Natural killer cell (primary cell): ENCODE measurements at regions not wholly inside any gene's neighbourhood (a gene's known extent, or its start where the extent isn't known, plus 50 kb on each side); places are given as distances from the start of the nearest gene placed in this dataset.

Source experiments
- ATAC-seq, 3 donors: fragments of 150-1000 bp in 2 of 3; fragments of 200-7000 bp in 1 of 3; cut with Tn5 transposase; 1 replicate in 1 of 3; 2 replicates in 2 of 3; pipeline ENCODE4 v1.10.0; 2021; ENCODE audit warnings: mild to moderate bottlenecking in 2 of 3, moderate library complexity in 2 of 3
- DNase-seq, 2 donors: peaks; one replicate each; pipeline versions ENCODE4 v3.0.0 to v3.0.0-alpha.2; 2013 to 2021; ENCODE audit warnings: mixed read lengths in 1 of 2
- H3K27ac ChIP-seq: one replicate; pipeline ENCODE4 v1.5.1; 2013; ENCODE audit warnings: mild to moderate bottlenecking, low read length
- H3K27me3 ChIP-seq: one replicate; pipeline ENCODE4 v1.6.1; 2013; ENCODE audit warnings: low read length; ENCODE audit not compliant: control insufficient read depth, insufficient read depth
- H3K36me3 ChIP-seq: one replicate; pipeline ENCODE4 v1.6.1; 2013; ENCODE audit warnings: low read length; ENCODE audit not compliant: control insufficient read depth, insufficient read depth
- H3K4me1 ChIP-seq: one replicate; pipeline ENCODE4 v1.6.1; 2013; ENCODE audit warnings: low read length; ENCODE audit not compliant: control insufficient read depth, insufficient read depth
- H3K4me3 ChIP-seq: one replicate; pipeline ENCODE4 v1.5.1; 2013; ENCODE audit warnings: low read length
- H3K9me3 ChIP-seq: one replicate; pipeline ENCODE4 v1.6.1; 2013; ENCODE audit warnings: low read length; ENCODE audit not compliant: control insufficient read depth, insufficient read depth
- H3K27ac Mint-ChIP-seq, 2 donors: one replicate each; pipeline ENCODE4 v1.8.0; 2022; ENCODE audit warnings: mild to moderate bottlenecking in 2 of 2, mixed read lengths in 2 of 2, moderate library complexity in 1 of 2
- H3K27me3 Mint-ChIP-seq, 2 donors: one replicate each; pipeline ENCODE4 v1.8.0; 2022; ENCODE audit warnings: low read depth in 2 of 2, mixed read lengths in 2 of 2
- H3K36me3 Mint-ChIP-seq: one replicate; pipeline ENCODE4 v1.8.0; 2022; ENCODE audit warnings: mixed read lengths
- H3K4me1 Mint-ChIP-seq, 2 donors: one replicate each; pipeline ENCODE4 v1.8.0; 2022; ENCODE audit warnings: mixed read lengths in 2 of 2
- H3K4me3 Mint-ChIP-seq: one replicate; pipeline ENCODE4 v1.8.0; 2022; ENCODE audit warnings: mild to moderate bottlenecking, moderate library complexity, mixed read lengths
- H3K9me3 Mint-ChIP-seq, 2 donors: one replicate each; pipeline ENCODE4 v1.8.0; 2022; ENCODE audit warnings: mixed read lengths in 2 of 2
- CTCF ChIP-seq: fragments of 200-600 bp; IDR thresholded peaks from one replicate; pipeline ENCODE4 v1.8.0; 2022; ENCODE audit warnings: antibody characterized with exemption
- WGBS: methylation state at CpG from one replicate; pipeline ENCODE4 v1.1.7; 2013; ENCODE audit warnings: missing lambda C conversion rate; ENCODE audit not compliant: insufficient coverage; 5-methylcytosine and 5-hydroxymethylcytosine counted together
- intact Hi-C: fragments of 100-400 bp; cut with micrococcal nuclease; formaldehyde crosslinking; loops from one replicate; pipeline ENCODE4 v1.14.2; 2022

GRCh38 chr4:111982089-111982488, 163.2 kb upstream of the FAM241A start:
- Histone ChIP-seq H3K4me1 (no peaks in the 10 kb centered on the region), H3K27me3 (no peaks in the 10 kb centered on the region), H3K36me3 (no peaks in the 10 kb centered on the region), H3K4me3 (no peak overlapping the region), H3K9me3 (peaks cover 6% of the 10 kb centered on the region), H3K27ac (no peak overlapping the region)
- Mint-ChIP-seq H3K27ac (no peak overlapping the region), H3K4me3 (no peak overlapping the region), H3K36me3 (no peaks in the 10 kb centered on the region), H3K27me3 (peaks cover 0 to 8% of the 10 kb centered on the region in 2 donors), H3K4me1 (no peaks in the 10 kb centered on the region), H3K9me3 (peaks cover 0 to 2% of the 10 kb centered on the region in 2 donors)
- DNase-seq (no peak), ATAC-seq (no peak)
- intact Hi-C loops, result no loop called here
- no CpG with 5 or more reads among the region's 1 CpG for WGBS
- no peak for TF ChIP-seq CTCF

GRCh38 chr4:111984169-111984819, 161.0 kb upstream of the FAM241A start:
- Mint-ChIP-seq H3K9me3 (no peaks in the 10 kb centered on the region), H3K4me3 (no peak overlapping the region), H3K27ac (no peak overlapping the region), H3K4me1 (no peaks in the 10 kb centered on the region), H3K36me3 (no peaks in the 10 kb centered on the region), H3K27me3 (peaks cover 0 to 8% of the 10 kb centered on the region in 2 donors)
- TF ChIP-seq CTCF, result no peak
- H3K4me3 ChIP-seq, result no peak overlapping the region
- DNase-seq, result no peak
- no peaks in the 10 kb centered on the region for H3K27me3 ChIP-seq
- no peak overlapping the region for H3K27ac ChIP-seq
- H3K36me3 ChIP-seq, result no peaks in the 10 kb centered on the region
- no peak for ATAC-seq
- intact Hi-C loops, result no loop called here
- WGBS, result 95% methylated on average over 10 of the region's 10 CpGs
- no peaks in the 10 kb centered on the region for H3K9me3 ChIP-seq
- H3K4me1 ChIP-seq, result no peaks in the 10 kb centered on the region

GRCh38 chr4:111985426-111985825, 159.8 kb upstream of the FAM241A start:
- H3K27me3 Mint-ChIP-seq, result peaks cover 0 to 8% of the 10 kb centered on the region in 2 donors
- no peaks in the 10 kb centered on the region for H3K36me3 ChIP-seq
- H3K4me1 ChIP-seq, result no peaks in the 10 kb centered on the region
- H3K27me3 ChIP-seq, result no peaks in the 10 kb centered on the region
- no peak for DNase-seq
- no peak overlapping the region for H3K27ac ChIP-seq
- no peaks in the 10 kb centered on the region for H3K4me1 Mint-ChIP-seq
- no peaks in the 10 kb centered on the region for H3K9me3 ChIP-seq
- intact Hi-C loops, result no loop called here
- H3K9me3 Mint-ChIP-seq, result no peaks in the 10 kb centered on the region
- no peak for TF ChIP-seq CTCF
- WGBS, result 48% methylated on average over 2 of the region's 2 CpGs
- no peaks in the 10 kb centered on the region for H3K36me3 Mint-ChIP-seq
- no peak for ATAC-seq
- no peak overlapping the region for H3K4me3 ChIP-seq
- no peak overlapping the region for H3K27ac Mint-ChIP-seq
- H3K4me3 Mint-ChIP-seq, result no peak overlapping the region

- Mint-ChIP-seq H3K4me3 (no peak overlapping the region), H3K36me3 (no peaks in the 10 kb centered on the region), H3K4me1 (no peaks in the 10 kb centered on the region), H3K9me3 (no peaks in the 10 kb centered on the region), H3K27ac (no peak overlapping the region), H3K27me3 (peaks cover 0 to 8% of the 10 kb centered on the region in 2 donors)
- no peak overlapping the region for H3K27ac ChIP-seq
- no peak overlapping the region for H3K4me3 ChIP-seq
- no peaks in the 10 kb centered on the region for H3K27me3 ChIP-seq
- no peak for DNase-seq
- TF ChIP-seq CTCF, result no peak
- 0% methylated on average over 2 of the region's 4 CpGs for WGBS
- ATAC-seq, result no peak
- no peaks in the 10 kb centered on the region for H3K9me3 ChIP-seq
- no peaks in the 10 kb centered on the region for H3K36me3 ChIP-seq
- no peaks in the 10 kb centered on the region for H3K4me1 ChIP-seq
- intact Hi-C loops, result no loop called here
Observed at GRCh38 chr4:111986095-111986494, 159.2 kb upstream of the FAM241A start.
